Kidney epithelial cell (primary cell): ENCODE measurements at regions not wholly inside any gene's neighbourhood (a gene's known extent, or its start where the extent isn't known, plus 50 kb on each side); places are given as distances from the start of the nearest gene placed in this dataset.

Experiments used
- DNase-seq: peaks from one replicate; pipeline ENCODE4 v3.0.0-alpha.2; 2010; ENCODE audit warnings: low read depth
- H3K27me3 ChIP-seq: 2 replicates; pipeline ENCODE4 v1.6.0; 2011; ENCODE audit warnings: low read length; ENCODE audit not compliant: control insufficient read depth, insufficient read depth
- H3K36me3 ChIP-seq: 2 replicates; pipeline ENCODE4 v1.5.1; 2011; ENCODE audit warnings: low read length; ENCODE audit not compliant: control insufficient read depth, insufficient read depth
- H3K4me3 ChIP-seq: 2 replicates; pipeline ENCODE4 v1.5.1; 2011; ENCODE audit warnings: low read depth, mild to moderate bottlenecking, control low read depth, low read length
- TF ChIP-seq, protein P1 (sequence below): IDR thresholded peaks from 2 replicates; pipeline ENCODE4 v1.5.1; 2011; ENCODE audit warnings: mild to moderate bottlenecking, moderate library complexity, low read length, control low read depth, inconsistent platforms; ENCODE audit not compliant: insufficient read depth, poor library complexity, severe bottlenecking

- H3K36me3 ChIP-seq = no peaks in the 10 kb centered on the region
- TF ChIP-seq, protein P1, sequence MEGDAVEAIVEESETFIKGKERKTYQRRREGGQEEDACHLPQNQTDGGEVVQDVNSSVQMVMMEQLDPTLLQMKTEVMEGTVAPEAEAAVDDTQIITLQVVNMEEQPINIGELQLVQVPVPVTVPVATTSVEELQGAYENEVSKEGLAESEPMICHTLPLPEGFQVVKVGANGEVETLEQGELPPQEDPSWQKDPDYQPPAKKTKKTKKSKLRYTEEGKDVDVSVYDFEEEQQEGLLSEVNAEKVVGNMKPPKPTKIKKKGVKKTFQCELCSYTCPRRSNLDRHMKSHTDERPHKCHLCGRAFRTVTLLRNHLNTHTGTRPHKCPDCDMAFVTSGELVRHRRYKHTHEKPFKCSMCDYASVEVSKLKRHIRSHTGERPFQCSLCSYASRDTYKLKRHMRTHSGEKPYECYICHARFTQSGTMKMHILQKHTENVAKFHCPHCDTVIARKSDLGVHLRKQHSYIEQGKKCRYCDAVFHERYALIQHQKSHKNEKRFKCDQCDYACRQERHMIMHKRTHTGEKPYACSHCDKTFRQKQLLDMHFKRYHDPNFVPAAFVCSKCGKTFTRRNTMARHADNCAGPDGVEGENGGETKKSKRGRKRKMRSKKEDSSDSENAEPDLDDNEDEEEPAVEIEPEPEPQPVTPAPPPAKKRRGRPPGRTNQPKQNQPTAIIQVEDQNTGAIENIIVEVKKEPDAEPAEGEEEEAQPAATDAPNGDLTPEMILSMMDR = no peak
- DNase-seq = no peak
- H3K27me3 ChIP-seq = no peaks in the 10 kb centered on the region
- no peak overlapping the region for H3K4me3 ChIP-seq
Measured at GRCh38 chr14:71730471-71730870, 201.8 kb upstream of the RGS6 start.

GRCh38 chr14:71731096-71731495 lies 201.1 kb upstream of the RGS6 start:
- TF ChIP-seq, protein P1 = no peak
- Histone ChIP-seq H3K36me3 (no peaks in the 10 kb centered on the region), H3K27me3 (no peaks in the 10 kb centered on the region), H3K4me3 (no peak overlapping the region)
- no peak for DNase-seq

GRCh38 chr14:71733210-71733883 lies 198.9 kb upstream of the RGS6 start:
- TF ChIP-seq, protein P1 = no peak
- H3K36me3 ChIP-seq = no peaks in the 10 kb centered on the region
- DNase-seq = no peak

GRCh38 chr14:71734076-71734475 lies 198.2 kb upstream of the RGS6 start:
- no peaks in the 10 kb centered on the region for H3K36me3 ChIP-seq

More at GRCh38 chr14:71733210-71733883, 198.9 kb upstream of the RGS6 start:
- Histone ChIP-seq H3K4me3 (no peak overlapping the region), H3K27me3 (no peaks in the 10 kb centered on the region)

DNA sequence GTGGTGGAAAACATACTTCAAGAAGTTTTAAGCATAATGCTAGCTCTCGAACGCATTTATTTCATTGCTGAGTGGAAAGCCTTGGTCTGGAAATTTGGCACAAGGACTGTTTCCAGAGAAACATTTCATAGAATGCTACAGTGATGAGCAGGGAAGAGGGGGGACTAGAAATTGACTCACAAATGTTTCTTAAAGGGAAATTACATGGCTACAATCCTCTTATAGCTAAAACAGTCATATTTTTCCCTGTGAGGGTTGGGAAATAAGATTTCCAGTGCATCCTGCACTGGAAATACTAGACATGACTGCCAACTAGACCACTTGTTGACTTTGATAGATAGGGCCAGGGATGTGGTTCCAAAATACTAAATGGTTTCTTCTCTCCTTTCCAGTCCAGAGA lies 197.3 kb upstream of the RGS6 start:
- H3K27me3 ChIP-seq = no peaks in the 10 kb centered on the region
- no peaks in the 10 kb centered on the region for H3K36me3 ChIP-seq
- DNase-seq = no peak
- TF ChIP-seq, protein P1 = no peak
- no peak overlapping the region for H3K4me3 ChIP-seq

More at GRCh38 chr14:71734076-71734475, 198.2 kb upstream of the RGS6 start:
- H3K4me3 ChIP-seq = no peak overlapping the region
- TF ChIP-seq, protein P1 = no peak
- no peaks in the 10 kb centered on the region for H3K27me3 ChIP-seq
- no peak for DNase-seq

DNA sequence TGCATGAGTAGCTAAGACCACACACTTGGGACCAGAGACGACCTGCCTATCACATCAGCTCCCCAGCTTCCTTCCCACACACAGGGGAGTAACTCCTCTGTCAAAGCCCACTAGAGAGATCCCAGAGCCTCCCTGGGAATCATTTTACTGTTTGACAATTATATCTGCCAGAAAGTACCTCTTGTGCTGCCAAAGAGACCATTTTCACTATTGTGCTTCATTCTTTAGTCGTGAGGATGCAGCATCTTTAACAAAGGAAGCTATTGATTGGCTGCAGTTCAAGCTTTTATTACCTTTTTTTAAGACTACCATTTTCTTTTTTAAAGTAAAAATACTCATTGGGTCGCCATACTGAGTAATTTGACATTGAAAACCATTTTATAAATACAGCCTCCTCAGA lies 194.5 kb upstream of the RGS6 start:
- Histone ChIP-seq H3K36me3 (no peaks in the 10 kb centered on the region), H3K27me3 (no peaks in the 10 kb centered on the region), H3K4me3 (no peak overlapping the region)
- no peak for DNase-seq
- TF ChIP-seq, protein P1 = no peak
